ENCODE measurements at regions not wholly inside any gene's neighbourhood (a gene's known extent, or its start where the extent isn't known, plus 50 kb on each side); places are given as distances from the start of the nearest gene placed in this dataset.

DNA sequence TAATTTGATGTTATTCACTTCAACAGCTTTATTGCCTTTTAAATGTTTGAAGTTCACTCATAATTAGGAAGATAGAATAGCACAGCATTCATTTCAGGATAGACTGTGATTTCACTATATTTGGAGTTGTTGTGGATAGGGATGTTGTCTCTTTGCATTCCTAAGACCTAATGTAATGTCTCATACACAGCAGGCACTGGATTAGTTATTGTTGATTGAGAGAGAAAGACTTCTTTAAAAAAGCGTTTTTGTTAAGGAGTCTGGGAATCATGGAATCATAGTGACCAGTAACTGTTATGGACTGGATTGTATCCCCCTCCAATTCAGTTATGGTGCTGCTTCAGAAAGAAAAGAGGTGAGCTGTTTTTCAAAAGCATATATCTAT, 122.0 kb downstream of the USP22 start:
- FAIRE-seq (no peak), DNase-seq (ENCODE audit: low read depth, low spot score) (peak; percentile 14)
- Histone ChIP-seq H3K27me3 (ENCODE audit: control insufficient read depth in 2 of 2, insufficient read depth in 2 of 2, low read length in 2 of 2) (no peaks in the 10 kb centered on the region), H4K20me1 (replicated peaks; ENCODE audit: control insufficient read depth, extremely low read depth, insufficient read depth, low read length) (no peaks in the 10 kb centered on the region), H3K4me3 (replicated peaks in 1 of 3; ENCODE audit: insufficient read depth in 1 of 3, low read depth in 1 of 3, low read length in 3 of 3) (no peak overlapping the region), H3K4me2 (ENCODE audit: insufficient read depth, low read length) (no peak overlapping the region), H2AFZ (ENCODE audit: low read depth, low read length) (no peak overlapping the region), H3K4me1 (ENCODE audit: control insufficient read depth, extremely low read depth, insufficient read depth, low read length) (no peaks in the 10 kb centered on the region), H3K9me3 (replicated peaks; ENCODE audit: control insufficient read depth, insufficient read depth, low read length) (no peaks in the 10 kb centered on the region), H3K27ac (ENCODE audit: insufficient read depth, low read depth, low read length) (no peak overlapping the region), H3K79me2 (ENCODE audit: control insufficient read depth, insufficient read depth, low read length) (no peaks in the 10 kb centered on the region), H3K9me1 (replicated peaks; ENCODE audit: control insufficient read depth, extremely low read depth, insufficient read depth, low read length) (no peaks in the 10 kb centered on the region), H3K36me3 (ENCODE audit: control insufficient read depth in 2 of 2, extremely low read depth in 1 of 2, insufficient read depth in 2 of 2, low read length in 2 of 2) (no peaks in the 10 kb centered on the region), H3K9ac (replicated peaks; ENCODE audit: extremely low read depth, insufficient read depth, low read length) (no peak overlapping the region)
- no peak for TF ChIP-seq MYC (IDR thresholded peaks at IDR 0.05; ENCODE audit: low read depth, low read length)
- TF ChIP-seq, protein P1, sequence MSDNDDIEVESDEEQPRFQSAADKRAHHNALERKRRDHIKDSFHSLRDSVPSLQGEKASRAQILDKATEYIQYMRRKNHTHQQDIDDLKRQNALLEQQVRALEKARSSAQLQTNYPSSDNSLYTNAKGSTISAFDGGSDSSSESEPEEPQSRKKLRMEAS (IDR thresholded peaks at IDR 0.05; ENCODE audit: insufficient read depth, insufficient read length), result no peak
- no peak for TF ChIP-seq JUN (IDR thresholded peaks at IDR 0.05; ENCODE audit: borderline replicate concordance, insufficient read depth, insufficient read length, low read depth)
- no peak for TF ChIP-seq GATA2 (IDR thresholded peaks at IDR 0.05; ENCODE audit: insufficient read depth, insufficient read length, low read depth, low read length)
- no peak for TF ChIP-seq EZH2 (IDR thresholded peaks at IDR 0.05; ENCODE audit: borderline replicate concordance, low read depth, low read length, severe bottlenecking)
- TF ChIP-seq POLR2A (IDR thresholded peaks at IDR 0.05; ENCODE audit: low read depth, low read length), result no peak
- no peak for TF ChIP-seq POLR2AphosphoS5 (IDR thresholded peaks at IDR 0.05; ENCODE audit: insufficient read depth, low read depth, low read length)
- TF ChIP-seq, protein P2, sequence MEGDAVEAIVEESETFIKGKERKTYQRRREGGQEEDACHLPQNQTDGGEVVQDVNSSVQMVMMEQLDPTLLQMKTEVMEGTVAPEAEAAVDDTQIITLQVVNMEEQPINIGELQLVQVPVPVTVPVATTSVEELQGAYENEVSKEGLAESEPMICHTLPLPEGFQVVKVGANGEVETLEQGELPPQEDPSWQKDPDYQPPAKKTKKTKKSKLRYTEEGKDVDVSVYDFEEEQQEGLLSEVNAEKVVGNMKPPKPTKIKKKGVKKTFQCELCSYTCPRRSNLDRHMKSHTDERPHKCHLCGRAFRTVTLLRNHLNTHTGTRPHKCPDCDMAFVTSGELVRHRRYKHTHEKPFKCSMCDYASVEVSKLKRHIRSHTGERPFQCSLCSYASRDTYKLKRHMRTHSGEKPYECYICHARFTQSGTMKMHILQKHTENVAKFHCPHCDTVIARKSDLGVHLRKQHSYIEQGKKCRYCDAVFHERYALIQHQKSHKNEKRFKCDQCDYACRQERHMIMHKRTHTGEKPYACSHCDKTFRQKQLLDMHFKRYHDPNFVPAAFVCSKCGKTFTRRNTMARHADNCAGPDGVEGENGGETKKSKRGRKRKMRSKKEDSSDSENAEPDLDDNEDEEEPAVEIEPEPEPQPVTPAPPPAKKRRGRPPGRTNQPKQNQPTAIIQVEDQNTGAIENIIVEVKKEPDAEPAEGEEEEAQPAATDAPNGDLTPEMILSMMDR (IDR thresholded peaks at IDR 0.05; ENCODE audit: extremely low read depth in 1 of 2, insufficient read depth in 1 of 2, low read depth in 1 of 2, low read length in 2 of 2), result no peak
- TF ChIP-seq FOS (IDR thresholded peaks at IDR 0.05; ENCODE audit: borderline replicate concordance, insufficient read depth, low read length), result no peak
- ChIA-PET CTCF (no interaction called here), POLR2A (no interaction called here)
- dilution Hi-C loops (cut with MboI; ENCODE audit: extremely low pct_ligation_motif_present, low sequenced_read_pairs) (no loop called here), intact Hi-C loops (cut with micrococcal nuclease) (no loop called here)
- no TSS peak for BruUV-seq (replicated peaks)

Data from endothelial cell of umbilical vein (primary cell).